GM18505 (cell line): ENCODE measurements at regions not wholly inside any gene's neighbourhood (a gene's known extent, or its start where the extent isn't known, plus 50 kb on each side); places are given as distances from the start of the nearest gene placed in this dataset.
"Not testable (repeated sequence)": the region's sequence is repeated elsewhere in the genome, so short reads cannot be mapped to it uniquely, and the experiment has no call there.

Experiments
- ATAC-seq: cut with Tn5 transposase; IDR thresholded peaks from one replicate; pipeline ENCODE4 v1.9.1; 2021; ENCODE audit not compliant: unreplicated experiment
- POLR2A ChIP-seq: IDR thresholded peaks from 4 replicates; pipeline ENCODE4 v1.6.1; 2011; ENCODE audit warnings: borderline replicate concordance; ENCODE audit not compliant: insufficient read depth, insufficient read length; ENCODE audit errors: extremely low read depth

- no peak for ATAC-seq
- no peak for TF ChIP-seq POLR2A
These were observed 84.8 kb upstream of the CPHXL start for GRCh38 chr16:75811020-75811634.

DNA sequence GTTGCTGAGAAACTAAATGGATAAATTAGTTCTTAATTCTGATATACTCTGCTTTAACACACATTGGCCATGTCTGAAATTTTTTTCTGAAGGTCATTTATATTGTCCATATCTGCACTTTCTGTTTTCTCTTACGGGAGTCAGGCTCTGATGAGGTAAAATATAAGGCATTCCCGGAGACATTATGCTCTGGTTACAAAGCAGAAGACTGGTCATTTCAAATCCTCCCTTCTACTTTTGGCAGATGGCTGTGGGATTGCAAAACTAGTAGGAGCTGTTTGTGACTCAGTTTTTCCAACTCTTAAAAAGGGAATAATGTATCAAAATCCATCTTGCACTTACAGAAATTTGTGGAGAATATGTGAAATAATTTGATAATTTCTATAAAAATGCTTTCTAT, 92.2 kb upstream of the CPHXL start:
- TF ChIP-seq POLR2A: no peak
- no peak for ATAC-seq

- no peak for ATAC-seq
- TF ChIP-seq POLR2A: no peak
These were observed 94.4 kb upstream of the CPHXL start for GRCh38 chr16:75820672-75821071.

DNA sequence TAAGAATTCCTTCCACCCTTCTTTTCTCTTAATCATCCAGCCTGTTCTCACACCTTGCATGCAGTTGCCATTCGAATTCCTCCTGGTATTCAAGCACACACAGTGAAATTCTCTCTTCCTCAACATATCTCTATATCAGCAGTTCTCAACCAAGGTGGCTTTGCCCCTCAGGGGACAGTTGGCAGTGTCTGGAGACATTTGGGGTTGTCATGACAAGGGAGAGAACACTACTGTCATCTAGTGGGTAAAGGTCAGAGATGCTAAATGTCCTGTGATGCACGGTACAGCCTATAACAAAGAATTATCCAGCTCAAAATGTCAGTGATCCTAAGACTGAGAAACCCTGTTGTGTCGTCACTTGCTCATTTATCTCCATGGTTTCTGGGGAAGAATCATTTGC, 94.8 kb upstream of the CPHXL start:
- no peak for ATAC-seq
- no peak for TF ChIP-seq POLR2A

- not testable (repeated sequence) for ATAC-seq
These were observed 99.5 kb upstream of the CPHXL start for GRCh38 chr16:75825750-75826149.

DNA sequence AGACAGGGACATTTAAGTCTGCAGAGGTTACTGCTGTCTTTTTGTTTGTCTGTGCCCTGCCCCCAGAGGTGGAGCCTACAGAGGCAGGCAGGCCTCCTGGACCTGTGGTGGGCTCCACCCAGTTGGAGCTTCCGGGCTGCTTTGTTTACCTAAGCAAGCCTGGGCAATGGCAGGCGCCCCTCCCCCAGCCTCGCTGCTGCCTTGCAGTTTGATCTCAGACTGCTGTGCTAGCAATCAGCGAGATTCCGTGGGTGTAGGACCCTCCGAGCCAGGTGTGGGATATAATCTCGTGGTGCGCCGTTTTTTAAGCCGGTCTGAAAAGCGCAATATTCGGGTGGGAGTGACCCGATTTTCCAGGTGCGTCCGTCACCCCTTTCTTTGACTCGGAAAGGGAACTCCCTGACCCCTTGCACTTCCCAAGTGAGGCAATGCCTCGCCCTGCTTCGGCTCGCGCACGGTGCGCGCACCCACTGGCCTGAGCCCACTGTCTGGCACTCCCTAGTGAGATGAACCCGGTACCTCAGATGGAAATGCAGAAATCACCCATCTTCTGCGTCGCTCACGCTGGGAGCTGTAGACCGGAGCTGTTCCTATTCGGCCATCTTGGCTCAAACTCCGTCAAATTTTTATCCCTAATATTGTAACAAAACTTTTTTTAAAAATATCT, 101.2 kb upstream of the CPHXL start:
- ATAC-seq: not testable (repeated sequence)

DNA sequence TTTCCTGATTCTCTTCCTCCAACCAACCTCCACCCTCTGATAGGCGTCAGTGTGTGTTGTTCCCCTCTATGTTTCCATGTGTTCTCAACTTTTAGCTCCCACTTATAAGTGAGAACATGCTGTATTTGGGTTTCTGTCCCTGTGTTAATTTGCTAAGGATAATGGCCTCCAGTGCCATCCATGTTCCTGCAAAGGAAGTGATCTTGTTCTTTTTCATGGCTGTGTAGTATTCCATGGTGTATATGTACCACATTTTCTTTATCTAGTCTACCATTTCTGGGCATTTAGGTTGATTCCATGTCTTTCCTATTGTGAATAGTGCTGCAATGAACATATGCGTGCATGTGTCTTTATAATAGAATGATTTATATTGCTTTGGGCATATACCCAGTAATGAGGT, 107.1 kb upstream of the CPHXL start:
- not testable (repeated sequence) for ATAC-seq

DNA sequence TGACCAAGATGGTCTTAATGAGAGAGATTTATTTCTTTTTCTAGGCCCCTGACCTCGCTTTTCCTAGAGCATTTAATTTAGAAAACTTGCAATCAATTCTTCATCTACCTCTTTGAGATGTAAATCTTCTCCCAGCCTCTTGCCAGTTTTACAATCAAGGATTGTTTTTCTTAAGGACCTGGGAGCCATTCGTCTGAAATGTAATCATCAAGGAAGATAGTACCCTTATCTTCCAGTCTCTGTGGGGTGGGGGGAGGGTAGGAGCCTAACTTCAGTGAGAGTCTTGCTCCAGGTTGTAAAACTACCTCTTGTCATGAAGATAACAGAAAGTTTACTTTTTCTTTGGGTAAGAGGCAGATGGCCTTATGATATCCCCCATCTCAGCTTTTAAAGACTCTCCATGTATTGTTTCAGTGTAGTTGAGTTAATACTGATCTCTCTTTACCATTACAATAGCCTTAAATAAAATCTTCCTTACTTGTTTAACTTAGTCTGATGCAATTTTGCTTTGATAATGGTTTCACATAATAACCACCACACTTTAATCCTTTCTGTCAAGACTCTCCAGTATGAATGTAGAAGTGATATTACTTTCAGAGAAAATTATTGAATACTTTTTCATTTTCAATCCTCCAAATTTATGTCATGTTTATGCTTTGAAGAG, 110.2 kb upstream of the CPHXL start:
- no peak for ATAC-seq
- TF ChIP-seq POLR2A: no peak

GRCh38 chr16:75837264-75837663, 111.0 kb upstream of the CPHXL start:
- TF ChIP-seq POLR2A: no peak
- ATAC-seq: no peak

DNA sequence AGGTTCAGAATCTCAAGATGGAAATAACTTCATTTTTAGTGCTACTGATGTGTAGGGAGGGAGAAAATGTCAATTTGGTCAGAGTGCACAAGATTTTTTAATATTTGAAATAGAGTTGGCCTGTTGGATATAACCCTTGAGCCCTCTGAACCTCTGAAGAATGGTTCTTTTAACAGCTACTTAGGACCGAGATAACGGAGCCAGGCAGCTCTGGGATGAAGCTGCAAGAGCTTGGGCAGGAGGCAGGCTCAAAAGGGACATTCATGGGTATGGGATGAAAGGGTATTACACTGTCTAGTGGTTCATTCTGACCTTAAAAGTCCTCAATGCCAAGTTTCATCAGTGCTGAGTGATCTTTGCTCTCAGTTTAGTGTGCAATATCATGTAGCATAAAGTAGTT, 111.4 kb upstream of the CPHXL start:
- no peak for ATAC-seq
- TF ChIP-seq POLR2A: no peak

DNA sequence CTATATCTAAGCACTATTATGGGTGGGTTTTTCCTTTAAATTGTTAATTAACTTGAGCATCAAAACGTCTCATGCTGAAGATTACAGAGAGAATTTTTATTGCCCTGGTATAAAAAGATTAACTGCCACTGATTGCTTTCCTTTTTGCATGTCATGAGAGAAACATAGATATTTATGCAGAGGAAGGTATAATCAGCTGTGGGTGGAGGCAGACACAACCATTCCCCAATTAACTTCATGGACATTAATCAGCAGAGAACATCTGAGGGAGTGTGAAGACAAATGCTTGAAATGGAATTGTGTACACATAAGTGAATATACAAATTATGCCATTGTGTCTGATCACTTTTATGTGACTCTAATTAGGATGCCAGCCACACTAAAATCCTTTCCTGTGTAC, 115.2 kb upstream of the CPHXL start:
- ATAC-seq: no peak
- TF ChIP-seq POLR2A: no peak

- no peak for TF ChIP-seq POLR2A
These were observed 120.9 kb upstream of the CPHXL start for GRCh38 chr16:75847172-75847571.

GRCh38 chr16:75854152-75854551, 127.9 kb upstream of the CPHXL start:
- no peak for ATAC-seq
- TF ChIP-seq POLR2A: no peak

More at GRCh38 chr16:75847172-75847571, 120.9 kb upstream of the CPHXL start:
- no peak for ATAC-seq

DNA sequence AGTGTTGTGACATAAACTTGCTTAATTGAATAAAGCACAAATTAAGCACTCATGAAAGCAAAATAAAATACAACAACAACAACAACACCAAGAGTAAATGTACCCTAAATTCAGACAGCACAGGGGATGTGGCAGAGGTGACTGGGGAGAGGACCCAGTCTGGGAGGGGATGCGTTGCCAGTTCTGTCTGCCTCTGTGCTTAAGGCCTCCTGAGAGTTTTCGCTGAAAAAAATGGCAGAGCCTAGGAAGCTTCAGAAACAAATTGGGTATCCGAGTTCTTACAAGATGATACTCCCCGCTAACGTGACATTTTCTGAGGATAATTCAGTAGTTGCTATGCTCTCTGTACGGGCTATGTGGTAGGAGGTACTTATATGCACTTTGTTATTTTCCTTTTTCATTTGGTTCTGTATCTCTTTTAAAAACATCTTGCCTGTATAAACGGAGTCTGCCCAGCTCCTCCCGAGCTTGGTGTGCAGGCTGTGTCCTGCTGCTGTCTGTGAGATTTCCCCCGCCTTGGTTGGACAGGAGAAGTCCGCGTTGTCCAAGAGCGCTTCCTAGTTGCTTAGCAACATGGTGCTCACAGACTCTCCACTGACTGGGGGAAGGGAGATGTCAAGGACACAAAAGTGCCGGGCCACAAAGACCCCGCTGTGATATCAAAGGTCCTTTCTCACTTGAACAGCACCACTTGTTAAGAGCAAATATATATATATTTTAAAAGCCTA, 134.2 kb upstream of the CPHXL start:
- ATAC-seq: no peak
- TF ChIP-seq POLR2A: no peak
